KG1 (cell line): ENCODE measurements at regions not wholly inside any gene's neighbourhood (a gene's known extent, or its start where the extent isn't known, plus 50 kb on each side); places are given as distances from the start of the nearest gene placed in this dataset.
A peak's percentile ranks its signal among the peaks of the same experiment; 100 is the strongest.

Experiments used
- DNase-seq: peaks from one replicate; lab custom pipeline; 2025; lab: John Stamatoyannopoulos, UW

GRCh38 chr6:19976411-19977129 lies 139.4 kb downstream of the ID4 start:
- no peak for DNase-seq

GRCh38 chr6:19979059-19979458 lies 141.9 kb downstream of the ID4 start:
- no peak for DNase-seq

- DNase-seq, result no peak
Observed at GRCh38 chr6:19979986-19980385, 142.8 kb downstream of the ID4 start.

- no peak for DNase-seq
Observed at GRCh38 chr6:19983374-19983773, 146.2 kb downstream of the ID4 start.

- no peak for DNase-seq
Observed at GRCh38 chr6:19986691-19987438, 149.7 kb downstream of the ID4 start.

- no peak for DNase-seq
Observed at GRCh38 chr6:19988555-19988954, 151.4 kb downstream of the ID4 start.

GRCh38 chr6:19991176-19991575 lies 154.0 kb downstream of the ID4 start:
- no peak for DNase-seq

- DNase-seq, result no peak
Observed at GRCh38 chr6:19994909-19995308, 157.7 kb downstream of the ID4 start.

GRCh38 chr6:19995575-19996257 lies 158.5 kb downstream of the ID4 start:
- DNase-seq, result no peak

- DNase-seq, result no peak
Observed at GRCh38 chr6:19997104-19997503, 159.9 kb downstream of the ID4 start.

- DNase-seq, result no peak
Observed at GRCh38 chr6:19998541-19998940, 161.4 kb downstream of the ID4 start.

GRCh38 chr6:19999319-20000191 lies 162.4 kb downstream of the ID4 start:
- DNase-seq, result peak; percentile 22

- DNase-seq, result no peak
Observed at GRCh38 chr6:20001286-20001685, 164.1 kb downstream of the ID4 start.

- no peak for DNase-seq
Observed at GRCh38 chr6:20006037-20006436, 168.9 kb downstream of the ID4 start.

GRCh38 chr6:20008131-20008530 lies 171.0 kb downstream of the ID4 start:
- no peak for DNase-seq

GRCh38 chr6:20013066-20013861 lies 176.1 kb downstream of the ID4 start:
- DNase-seq, result no peak

GRCh38 chr6:20014508-20014907 lies 177.3 kb downstream of the ID4 start:
- no peak for DNase-seq

- no peak for DNase-seq
Observed at GRCh38 chr6:20020526-20020925, 183.4 kb downstream of the ID4 start.

GRCh38 chr6:20021795-20022194 lies 184.6 kb downstream of the ID4 start:
- DNase-seq, result no peak

- DNase-seq, result peak; percentile 77
Observed at GRCh38 chr6:20023549-20024315, 186.6 kb downstream of the ID4 start.

GRCh38 chr6:20024316-20024673 lies 187.1 kb downstream of the ID4 start:
- DNase-seq, result no peak
